ENCODE measurements at regions not wholly inside any gene's neighbourhood (a gene's known extent, or its start where the extent isn't known, plus 50 kb on each side); places are given as distances from the start of the nearest gene placed in this dataset.

- peak; percentile 64 for DNase-seq (ENCODE audit: low read depth, low spot score)
- in situ Hi-C loops (cut with HindIII; ENCODE audit: low pct_unique_long_range_greater_than_20kb, low sequenced_read_pairs), result no loop called here
Measured at GRCh38 chr2:226215902-226216503, 583.6 kb downstream of the IRS1 start.

DNA sequence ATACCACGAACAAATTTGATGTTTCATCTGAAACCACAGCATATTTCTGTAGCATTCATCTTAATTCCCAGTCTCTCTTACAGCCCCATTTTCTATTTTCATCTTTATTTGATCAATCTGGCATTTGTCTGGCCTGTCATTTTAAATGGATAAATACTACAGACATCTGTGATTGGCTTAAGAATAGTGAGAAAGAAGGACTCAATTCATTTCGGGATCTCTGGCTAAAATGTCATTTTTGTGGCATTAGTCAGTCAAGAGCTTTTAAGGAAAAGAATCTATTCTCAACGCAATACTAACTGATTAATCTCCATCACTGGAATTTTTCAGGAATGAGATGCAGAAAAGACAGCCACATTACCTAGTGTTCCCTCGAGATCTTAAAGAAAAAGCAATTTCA is 585.9 kb downstream of the IRS1 start:
- in situ Hi-C loops (cut with HindIII; ENCODE audit: low pct_unique_long_range_greater_than_20kb, low sequenced_read_pairs), result no loop called here
- no peak for DNase-seq (ENCODE audit: low read depth, low spot score)

DNA sequence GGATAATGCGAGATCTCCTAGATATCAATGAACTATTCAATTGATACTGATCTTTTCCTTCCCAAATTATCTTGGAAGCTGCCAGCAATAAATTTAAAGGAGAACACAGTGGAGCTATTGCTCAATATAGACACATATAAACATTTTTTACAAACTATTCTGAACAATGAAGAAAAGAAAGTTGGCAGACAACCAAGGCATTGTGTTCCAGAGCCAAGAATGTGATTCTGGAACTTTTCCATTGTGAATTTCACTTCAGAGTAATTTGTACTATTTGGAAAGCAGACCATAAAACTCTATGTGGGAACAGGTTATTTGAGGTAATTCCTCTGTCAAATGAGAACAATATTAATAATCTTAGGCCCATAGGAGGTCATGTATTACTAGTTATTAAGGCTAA is 588.2 kb downstream of the IRS1 start:
- in situ Hi-C loops (cut with HindIII; ENCODE audit: low pct_unique_long_range_greater_than_20kb, low sequenced_read_pairs), result no loop called here

GRCh38 chr2:226208726-226209125 is 590.9 kb downstream of the IRS1 start:
- no peak for DNase-seq (ENCODE audit: low read depth, low spot score)
- in situ Hi-C loops (cut with HindIII; ENCODE audit: low pct_unique_long_range_greater_than_20kb, low sequenced_read_pairs), result no loop called here

More for the DNA sequence above, 588.2 kb downstream of the IRS1 start:
- DNase-seq (ENCODE audit: low read depth, low spot score), result no peak

DNA sequence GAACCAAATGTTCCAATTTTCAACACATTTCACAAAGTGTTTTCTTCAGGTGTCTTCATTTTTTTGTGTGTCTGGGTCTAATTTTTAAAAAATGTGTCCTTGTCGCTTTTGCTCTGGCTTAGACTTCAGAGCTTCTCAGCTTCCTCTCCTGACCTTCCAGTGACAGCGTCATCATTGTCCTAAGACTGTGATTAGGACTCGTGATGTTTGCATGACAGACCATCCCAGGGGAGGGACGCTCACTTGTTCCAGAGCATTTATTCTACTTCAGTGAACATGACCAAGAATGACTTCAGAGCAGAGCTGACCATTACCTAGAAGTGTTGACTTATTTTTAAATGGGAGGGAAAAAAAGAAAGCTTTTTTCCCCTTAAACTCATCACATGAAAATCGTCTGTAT is 591.9 kb downstream of the IRS1 start:
- in situ Hi-C loops (cut with HindIII; ENCODE audit: low pct_unique_long_range_greater_than_20kb, low sequenced_read_pairs), result no loop called here
- DNase-seq (ENCODE audit: low read depth, low spot score), result peak; percentile 7

- in situ Hi-C loops (cut with HindIII; ENCODE audit: low pct_unique_long_range_greater_than_20kb, low sequenced_read_pairs), result no loop called here
- peak; percentile 28 for DNase-seq (ENCODE audit: low read depth, low spot score)
Measured at GRCh38 chr2:226199555-226199954, 600.1 kb downstream of the IRS1 start.

- in situ Hi-C loops (cut with HindIII; ENCODE audit: low pct_unique_long_range_greater_than_20kb, low sequenced_read_pairs), result no loop called here
- peak; percentile 91 for DNase-seq (ENCODE audit: low read depth, low spot score)
Measured at GRCh38 chr2:226198956-226199355, 600.7 kb downstream of the IRS1 start.

GRCh38 chr2:226190479-226191252 is 609.0 kb downstream of the IRS1 start:
- DNase-seq (ENCODE audit: low read depth, low spot score), result no peak
- in situ Hi-C loops (cut with HindIII; ENCODE audit: low pct_unique_long_range_greater_than_20kb, low sequenced_read_pairs), result no loop called here

DNA sequence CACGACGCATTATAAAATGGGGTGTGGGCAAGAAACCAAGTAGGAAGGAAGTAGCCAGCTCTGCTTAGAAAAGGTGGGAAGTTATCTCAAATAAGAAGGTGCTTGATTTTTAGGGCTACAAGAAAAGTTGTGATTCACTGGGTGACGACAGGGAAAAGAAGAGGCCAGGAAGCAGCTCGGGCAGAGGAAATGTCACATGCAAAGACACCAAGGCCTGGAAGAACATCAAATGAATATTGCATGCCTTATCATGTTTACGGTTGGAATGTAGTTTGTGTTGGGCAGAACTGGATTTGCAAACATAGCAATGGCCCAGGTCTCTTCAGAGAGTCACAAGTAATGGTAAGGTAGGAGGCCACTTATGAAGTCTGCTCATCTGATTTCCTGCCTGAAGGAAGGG is 610.6 kb downstream of the IRS1 start:
- DNase-seq (ENCODE audit: low read depth, low spot score), result no peak
- in situ Hi-C loops (cut with HindIII; ENCODE audit: low pct_unique_long_range_greater_than_20kb, low sequenced_read_pairs), result no loop called here

- DNase-seq (ENCODE audit: low read depth, low spot score), result no peak
- in situ Hi-C loops (cut with HindIII; ENCODE audit: low pct_unique_long_range_greater_than_20kb, low sequenced_read_pairs), result no loop called here
Measured at GRCh38 chr2:226187616-226188015, 612.0 kb downstream of the IRS1 start.

- DNase-seq (ENCODE audit: low read depth, low spot score), result no peak
- in situ Hi-C loops (cut with HindIII; ENCODE audit: low pct_unique_long_range_greater_than_20kb, low sequenced_read_pairs), result no loop called here
Measured at GRCh38 chr2:226187156-226187555, 612.5 kb downstream of the IRS1 start.

GRCh38 chr2:226185616-226186211 is 613.9 kb downstream of the IRS1 start:
- in situ Hi-C loops (cut with HindIII; ENCODE audit: low pct_unique_long_range_greater_than_20kb, low sequenced_read_pairs), result no loop called here

DNA sequence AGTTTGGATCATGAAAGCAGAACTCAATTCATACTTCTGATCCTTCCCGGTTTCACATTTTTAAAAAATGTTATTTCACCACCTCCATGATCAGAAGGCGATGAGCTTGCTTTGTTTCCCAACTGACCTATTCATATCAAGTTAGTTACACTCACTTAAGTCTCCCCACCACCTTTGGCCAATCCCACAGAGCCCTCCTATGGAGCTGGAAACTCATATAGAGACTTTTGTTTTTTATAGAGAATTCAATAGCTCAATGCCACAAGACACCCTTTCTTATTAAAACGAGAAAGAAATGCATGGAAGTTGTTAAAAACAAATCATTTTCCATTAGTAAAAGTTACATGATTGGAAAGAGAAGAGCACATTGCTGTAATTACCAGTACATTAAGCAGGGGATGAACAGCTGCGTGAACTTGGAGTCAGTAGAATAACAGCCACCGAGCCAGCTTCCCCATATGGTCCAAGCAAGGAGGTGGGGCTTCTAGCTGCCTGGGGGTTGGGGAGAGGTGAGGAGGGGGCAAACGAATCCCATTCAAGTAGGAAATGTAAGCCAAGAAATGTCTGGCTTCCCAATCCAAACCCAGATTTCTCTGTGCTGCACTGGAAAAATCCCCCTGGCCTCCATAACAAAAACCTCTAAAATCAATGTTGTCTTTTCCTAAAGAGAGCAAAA is 614.5 kb downstream of the IRS1 start:
- in situ Hi-C loops (cut with HindIII; ENCODE audit: low pct_unique_long_range_greater_than_20kb, low sequenced_read_pairs), result no loop called here
- peak; percentile 38 for DNase-seq (ENCODE audit: low read depth, low spot score)

More at GRCh38 chr2:226185616-226186211, 613.9 kb downstream of the IRS1 start:
- peak; percentile 80 for DNase-seq (ENCODE audit: low read depth, low spot score)

GRCh38 chr2:226184540-226184939 is 615.1 kb downstream of the IRS1 start:
- DNase-seq (ENCODE audit: low read depth, low spot score), result no peak
- in situ Hi-C loops (cut with HindIII; ENCODE audit: low pct_unique_long_range_greater_than_20kb, low sequenced_read_pairs), result no loop called here

GRCh38 chr2:226183550-226183949 is 616.1 kb downstream of the IRS1 start:
- in situ Hi-C loops (cut with HindIII; ENCODE audit: low pct_unique_long_range_greater_than_20kb, low sequenced_read_pairs), result no loop called here
- DNase-seq (ENCODE audit: low read depth, low spot score), result no peak

DNA sequence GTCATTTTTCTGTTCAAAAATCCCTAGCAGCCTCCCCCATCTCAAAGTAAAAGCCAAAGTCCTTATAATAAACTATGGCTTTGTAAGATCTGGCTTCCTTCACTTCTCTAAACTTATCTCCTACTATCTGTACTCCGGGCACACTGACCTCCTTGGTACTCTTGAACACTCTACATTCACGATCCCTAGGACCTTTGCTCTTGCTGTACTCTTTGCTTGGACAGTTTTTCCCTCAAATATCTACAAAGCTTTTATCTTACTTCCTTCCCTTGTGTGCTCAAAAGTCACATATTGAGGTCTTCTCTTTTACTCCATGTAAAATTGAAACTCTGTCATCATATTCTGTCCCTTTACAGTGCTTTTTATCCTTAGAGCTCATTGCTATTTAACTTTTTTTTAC is 616.6 kb downstream of the IRS1 start:
- in situ Hi-C loops (cut with HindIII; ENCODE audit: low pct_unique_long_range_greater_than_20kb, low sequenced_read_pairs), result no loop called here
- no peak for DNase-seq (ENCODE audit: low read depth, low spot score)

DNA sequence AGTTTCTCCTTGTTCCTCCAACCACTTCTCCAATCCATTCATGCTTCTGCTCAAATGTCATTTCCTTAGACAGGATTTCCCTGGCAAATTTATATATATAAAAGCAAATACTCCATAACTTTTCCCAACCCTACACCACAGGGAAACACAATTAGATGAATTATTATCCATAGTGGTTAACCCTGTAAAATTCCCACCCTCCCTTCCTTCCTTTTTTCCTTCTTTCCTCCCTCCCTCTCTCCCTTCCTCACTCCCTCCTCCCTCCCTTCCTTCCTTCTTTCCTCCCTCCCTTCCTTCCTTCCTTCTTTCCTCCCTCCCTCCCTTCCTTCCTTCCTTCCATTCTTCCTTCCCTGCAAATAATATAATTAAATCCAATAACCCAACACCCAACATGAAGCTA is 617.7 kb downstream of the IRS1 start:
- in situ Hi-C loops (cut with HindIII; ENCODE audit: low pct_unique_long_range_greater_than_20kb, low sequenced_read_pairs), result no loop called here

GRCh38 chr2:226180281-226180884 is 619.2 kb downstream of the IRS1 start:
- DNase-seq (ENCODE audit: low read depth, low spot score), result no peak
- in situ Hi-C loops (cut with HindIII; ENCODE audit: low pct_unique_long_range_greater_than_20kb, low sequenced_read_pairs), result no loop called here

More for the DNA sequence above, 617.7 kb downstream of the IRS1 start:
- no peak for DNase-seq (ENCODE audit: low read depth, low spot score)

Measured in SK-MEL-5 (cell line).